Body of pancreas (tissue), 4 donors: ENCODE measurements at regions not wholly inside any gene's neighbourhood (a gene's known extent, or its start where the extent isn't known, plus 50 kb on each side); places are given as distances from the start of the nearest gene placed in this dataset.

Experiments
- ATAC-seq: fragments of 150-250 bp; one replicate; pipeline ENCODE4 v1.9.1; 2016
- DNase-seq, 4 donors: peaks; one replicate each; pipeline ENCODE4 v3.0.0-alpha.2; 2019
- H3K27ac ChIP-seq, 4 donors: fragments of 200-600 bp; sonication (generic); 1 replicate in 3 of 4; 2 replicates in 1 of 4; pipeline versions ENCODE4 v1.5.1 to v1.6.1; 2016 to 2019; ENCODE audit warnings: mild to moderate bottlenecking in 1 of 4, mixed read lengths in 1 of 4, moderate library complexity in 1 of 4
- H3K27me3 ChIP-seq, 2 donors: fragments of 200-600 bp; sonication (generic); one replicate each; pipeline ENCODE4 v1.6.0; 2016; ENCODE audit warnings: mild to moderate bottlenecking in 1 of 2
- H3K36me3 ChIP-seq, 2 donors: fragments of 200-600 bp; sonication (generic); replicated peaks in 1 of 2; 2 replicates each; pipeline ENCODE4 v1.5.1; 2016; ENCODE audit warnings: low read depth in 2 of 2; ENCODE audit not compliant: insufficient read depth in 1 of 2
- H3K4me1 ChIP-seq: fragments of 200-600 bp; sonication (generic); one replicate; pipeline ENCODE4 v1.6.0; 2016
- H3K4me3 ChIP-seq, 2 donors: fragments of 200-600 bp; sonication (generic); 1 replicate in 1 of 2; 2 replicates in 1 of 2; pipeline ENCODE4 v1.5.1; 2016 to 2019
- H3K9me3 ChIP-seq, 3 donors: fragments of 200-600 bp; sonication (generic); 1 replicate in 2 of 3; 2 replicates in 1 of 3; pipeline ENCODE4 v1.5.1; 2016
- CTCF ChIP-seq, 7 experiments: fragments of 450-650 bp in 4 of 7; fragments of 200-600 bp in 3 of 7; sonication (generic) in 3 of 7; IDR thresholded peaks; one replicate each; pipeline ENCODE4 v1.5.1; 2016 to 2019; ENCODE audit warnings: antibody characterized with exemption in 7 of 7
- POLR2A ChIP-seq, 3 donors: fragments of 450-650 bp; IDR thresholded peaks; one replicate each; pipeline ENCODE4 v1.6.1; 2016; ENCODE audit warnings: antibody characterized with exemption in 3 of 3, mild to moderate bottlenecking in 2 of 3
- WGBS, 2 donors: methylation state at CpG; one replicate each; pipeline ENCODE4 v1.1.5; 2017; 5-methylcytosine and 5-hydroxymethylcytosine counted together
- intact Hi-C: fragments of 100-400 bp; cut with DNase I; formaldehyde crosslinking; loops from one replicate; pipeline ENCODE4 v1.15.1; 2023

GRCh38 chr6:26193467-26194328 is 106.5 kb downstream of the HFE start:
- Histone ChIP-seq H3K27ac (no peak overlapping the region), H3K4me3 (no peak overlapping the region), H3K4me1 (peaks cover 10% of the 10 kb centered on the region), H3K27me3 (no peaks in the 10 kb centered on the region), H3K36me3 (no peaks in the 10 kb centered on the region), H3K9me3 (no peaks in the 10 kb centered on the region)
- intact Hi-C loops: no loop called here
- 82 to 83% methylated on average over 1 of the region's 1 CpG for WGBS, 2 donors
- no peak for ATAC-seq
- TF ChIP-seq CTCF (IDR thresholded peaks at IDR 0.05) (no peak), POLR2A (IDR thresholded peaks at IDR 0.05) (no peak)
- DNase-seq: no peak

- 41 to 46% methylated on average over 3 of the region's 3 CpGs for WGBS, 2 donors
- Histone ChIP-seq H3K4me3 (no peak overlapping the region), H3K36me3 (no peaks in the 10 kb centered on the region), H3K9me3 (no peaks in the 10 kb centered on the region), H3K27ac (peak overlapping the region in 2 of 4 donors; percentile 79 to 90), H3K27me3 (peaks cover 0 to 4% of the 10 kb centered on the region in 2 donors), H3K4me1 (peaks cover 6% of the 10 kb centered on the region)
- TF ChIP-seq POLR2A (IDR thresholded peaks at IDR 0.05): no peak
- TF ChIP-seq CTCF (IDR thresholded peaks at IDR 0.05): no peak
- DNase-seq (no peak), ATAC-seq (no peak)
- intact Hi-C loops: no loop called here
These were observed 107.1 kb downstream of the HFE start for GRCh38 chr6:26194329-26194701.

GRCh38 chr6:26194816-26195375 is 107.7 kb downstream of the HFE start:
- Histone ChIP-seq H3K36me3 (no peaks in the 10 kb centered on the region), H3K4me3 (no peak overlapping the region), H3K27me3 (peaks cover 3 to 5% of the 10 kb centered on the region in 2 donors), H3K4me1 (peaks cover under 1% of the 10 kb centered on the region), H3K27ac (peak overlapping the region in 3 of 4 donors; percentile 25 to 90 (median 79)), H3K9me3 (no peaks in the 10 kb centered on the region)
- no peak for DNase-seq
- TF ChIP-seq CTCF (IDR thresholded peaks at IDR 0.05): no peak
- peak in 1 of 3 donors; percentile 25 for TF ChIP-seq POLR2A (IDR thresholded peaks at IDR 0.05)
- intact Hi-C loops: no loop called here
- WGBS, 2 donors: 7 to 9% methylated on average over 8 of the region's 8 CpGs
- no peak for ATAC-seq

- WGBS, 2 donors: 5 to 7% methylated on average over 23 of the region's 23 CpGs
- Histone ChIP-seq H3K27me3 (peaks cover 5 to 8% of the 10 kb centered on the region in 2 donors), H3K9me3 (no peaks in the 10 kb centered on the region), H3K4me1 (no peaks in the 10 kb centered on the region), H3K36me3 (no peaks in the 10 kb centered on the region), H3K27ac (peak overlapping the region in 3 of 4 donors; percentile 62 to 90 (median 79)), H3K4me3 (no peak overlapping the region)
- intact Hi-C loops: no loop called here
- peak; percentile 62 for ATAC-seq
- peak; percentile 65 to 90 (median 84) for DNase-seq
- peak in 1 of 3 donors; percentile 30 for TF ChIP-seq POLR2A (IDR thresholded peaks at IDR 0.05)
- TF ChIP-seq CTCF (IDR thresholded peaks at IDR 0.05): no peak
These were observed 108.2 kb downstream of the HFE start for GRCh38 chr6:26195376-26195923.
